DOHH2 (cell line): ENCODE measurements at regions not wholly inside any gene's neighbourhood (a gene's known extent, or its start where the extent isn't known, plus 50 kb on each side); places are given as distances from the start of the nearest gene placed in this dataset.

ENCODE experiments used
- EZH2phosphoT487 ChIP-seq: fragments of 200-600 bp; sonication (generic); IDR thresholded peaks from 2 replicates; pipeline ENCODE4 v1.6.1; 2017; ENCODE audit warnings: borderline replicate concordance, mild to moderate bottlenecking, antibody characterized with exemption, low read length, moderate library complexity, mixed read lengths
- TF ChIP-seq, protein P1 (sequence below): fragments of 200-600 bp; sonication (generic); IDR thresholded peaks from one replicate; pipeline ENCODE4 v1.5.1; 2014; ENCODE audit warnings: antibody characterized with exemption, mild to moderate bottlenecking, low read depth, low read length; ENCODE audit not compliant: poor library complexity, severe bottlenecking

- TF ChIP-seq, protein P1, sequence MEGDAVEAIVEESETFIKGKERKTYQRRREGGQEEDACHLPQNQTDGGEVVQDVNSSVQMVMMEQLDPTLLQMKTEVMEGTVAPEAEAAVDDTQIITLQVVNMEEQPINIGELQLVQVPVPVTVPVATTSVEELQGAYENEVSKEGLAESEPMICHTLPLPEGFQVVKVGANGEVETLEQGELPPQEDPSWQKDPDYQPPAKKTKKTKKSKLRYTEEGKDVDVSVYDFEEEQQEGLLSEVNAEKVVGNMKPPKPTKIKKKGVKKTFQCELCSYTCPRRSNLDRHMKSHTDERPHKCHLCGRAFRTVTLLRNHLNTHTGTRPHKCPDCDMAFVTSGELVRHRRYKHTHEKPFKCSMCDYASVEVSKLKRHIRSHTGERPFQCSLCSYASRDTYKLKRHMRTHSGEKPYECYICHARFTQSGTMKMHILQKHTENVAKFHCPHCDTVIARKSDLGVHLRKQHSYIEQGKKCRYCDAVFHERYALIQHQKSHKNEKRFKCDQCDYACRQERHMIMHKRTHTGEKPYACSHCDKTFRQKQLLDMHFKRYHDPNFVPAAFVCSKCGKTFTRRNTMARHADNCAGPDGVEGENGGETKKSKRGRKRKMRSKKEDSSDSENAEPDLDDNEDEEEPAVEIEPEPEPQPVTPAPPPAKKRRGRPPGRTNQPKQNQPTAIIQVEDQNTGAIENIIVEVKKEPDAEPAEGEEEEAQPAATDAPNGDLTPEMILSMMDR = no peak
- TF ChIP-seq EZH2phosphoT487 = no peak
Measured at GRCh38 chr18:60894254-60894945, 438.8 kb upstream of the CDH20 start.
